ENCODE measurements at regions not wholly inside any gene's neighbourhood (a gene's known extent, or its start where the extent isn't known, plus 50 kb on each side); places are given as distances from the start of the nearest gene placed in this dataset.

DNA sequence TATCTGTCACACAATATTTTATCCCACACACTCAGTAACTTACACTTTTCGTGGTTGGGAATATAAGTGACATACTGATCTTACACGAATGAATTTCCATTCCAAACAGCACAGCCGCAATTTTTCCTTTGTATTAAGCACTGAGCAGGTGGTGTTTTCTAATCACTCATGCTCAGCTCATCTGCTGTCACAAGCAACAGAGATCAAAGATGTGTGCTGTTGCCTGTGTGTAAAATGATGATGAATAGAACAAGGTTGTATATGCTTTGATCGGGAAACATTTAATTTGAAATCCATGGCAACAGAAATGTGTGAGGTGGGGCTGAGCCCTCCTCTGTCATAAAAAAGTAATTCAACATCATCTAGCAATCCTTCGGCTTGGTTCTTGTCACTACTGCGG, 927.7 kb upstream of the MBL2 start:
- H3K4me1 ChIP-seq (ENCODE audit: insufficient read depth, low read length): no peaks in the 10 kb centered on the region
- H4K20me1 ChIP-seq (ENCODE audit: insufficient read depth, low read length): no peaks in the 10 kb centered on the region
- no peaks in the 10 kb centered on the region for H3K79me2 ChIP-seq (ENCODE audit: insufficient read depth, low read length)
- H3K9ac ChIP-seq (ENCODE audit: low read depth, low read length): no peak overlapping the region
- ATAC-seq (ENCODE audit: insufficient read depth, low read depth) (no peak), DNase-seq (no peak)
- H3K27ac ChIP-seq (ENCODE audit: low read length): no peak overlapping the region
- TF ChIP-seq CTCF (IDR thresholded peaks at IDR 0.05; ENCODE audit: borderline replicate concordance, extremely low read depth, low read length, poor library complexity, severe bottlenecking) (no peak), EZH2 (IDR thresholded peaks at IDR 0.05; ENCODE audit: borderline replicate concordance, low read depth, low read length, severe bottlenecking) (no peak)
- no peak overlapping the region for H2AFZ ChIP-seq (ENCODE audit: low read depth, low read length)
- H3K36me3 ChIP-seq (ENCODE audit: insufficient read depth, low read length): no peaks in the 10 kb centered on the region
- no peaks in the 10 kb centered on the region for H3K9me3 ChIP-seq (ENCODE audit: insufficient read depth, low read length, severe bottlenecking)
- H3K4me2 ChIP-seq (ENCODE audit: insufficient read depth, low read length): no peak overlapping the region
- H3K4me3 ChIP-seq (ENCODE audit: low read depth in 1 of 2, low read length in 2 of 2): no peak overlapping the region
- H3K27me3 ChIP-seq (ENCODE audit: insufficient read depth, low read length, poor library complexity): no peaks in the 10 kb centered on the region

DNA sequence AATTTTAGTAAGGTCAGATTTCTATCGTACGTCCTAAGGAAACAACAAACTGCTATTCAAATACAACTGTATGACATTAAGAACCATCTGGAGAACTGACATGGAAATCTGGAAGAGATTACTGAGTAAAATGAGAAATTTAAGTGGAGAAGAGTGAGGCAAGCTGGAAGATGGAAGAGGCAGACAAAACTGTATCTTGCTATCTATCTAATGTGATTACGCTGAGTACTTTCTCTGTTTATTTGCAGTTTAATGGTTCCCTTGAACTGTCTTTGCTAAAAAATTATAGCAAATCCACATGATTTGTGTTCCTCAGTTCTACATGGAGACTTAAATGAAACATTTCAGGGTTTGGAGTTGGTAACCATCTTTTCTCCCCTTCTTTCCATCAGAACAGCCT, 927.1 kb upstream of the MBL2 start:
- H3K9me3 ChIP-seq (ENCODE audit: insufficient read depth, low read length, severe bottlenecking): no peaks in the 10 kb centered on the region
- DNase-seq: no peak
- no peak for ATAC-seq (ENCODE audit: insufficient read depth, low read depth)
- H3K4me2 ChIP-seq (ENCODE audit: insufficient read depth, low read length): no peak overlapping the region
- H2AFZ ChIP-seq (ENCODE audit: low read depth, low read length): no peak overlapping the region
- no peaks in the 10 kb centered on the region for H3K27me3 ChIP-seq (ENCODE audit: insufficient read depth, low read length, poor library complexity)
- no peaks in the 10 kb centered on the region for H3K79me2 ChIP-seq (ENCODE audit: insufficient read depth, low read length)
- no peaks in the 10 kb centered on the region for H3K36me3 ChIP-seq (ENCODE audit: insufficient read depth, low read length)
- H3K4me3 ChIP-seq (ENCODE audit: low read depth in 1 of 2, low read length in 2 of 2): no peak overlapping the region
- no peak overlapping the region for H3K27ac ChIP-seq (ENCODE audit: low read length)
- H3K4me1 ChIP-seq (ENCODE audit: insufficient read depth, low read length): no peaks in the 10 kb centered on the region
- no peaks in the 10 kb centered on the region for H4K20me1 ChIP-seq (ENCODE audit: insufficient read depth, low read length)
- H3K9ac ChIP-seq (ENCODE audit: low read depth, low read length): no peak overlapping the region
- TF ChIP-seq CTCF (IDR thresholded peaks at IDR 0.05; ENCODE audit: borderline replicate concordance, extremely low read depth, low read length, poor library complexity, severe bottlenecking) (no peak), EZH2 (IDR thresholded peaks at IDR 0.05; ENCODE audit: borderline replicate concordance, low read depth, low read length, severe bottlenecking) (no peak)

GRCh38 chr10:53699231-53699630, 926.6 kb upstream of the MBL2 start:
- Histone ChIP-seq H3K9me3 (ENCODE audit: insufficient read depth, low read length, severe bottlenecking) (no peaks in the 10 kb centered on the region), H3K79me2 (ENCODE audit: insufficient read depth, low read length) (no peaks in the 10 kb centered on the region), H3K4me3 (ENCODE audit: low read depth in 1 of 2, low read length in 2 of 2) (no peak overlapping the region), H3K36me3 (ENCODE audit: insufficient read depth, low read length) (no peaks in the 10 kb centered on the region), H3K4me2 (ENCODE audit: insufficient read depth, low read length) (no peak overlapping the region), H3K4me1 (ENCODE audit: insufficient read depth, low read length) (no peaks in the 10 kb centered on the region), H4K20me1 (ENCODE audit: insufficient read depth, low read length) (no peaks in the 10 kb centered on the region), H2AFZ (ENCODE audit: low read depth, low read length) (no peak overlapping the region), H3K27me3 (ENCODE audit: insufficient read depth, low read length, poor library complexity) (no peaks in the 10 kb centered on the region), H3K9ac (ENCODE audit: low read depth, low read length) (no peak overlapping the region), H3K27ac (ENCODE audit: low read length) (no peak overlapping the region)
- no peak for ATAC-seq (ENCODE audit: insufficient read depth, low read depth)
- TF ChIP-seq EZH2 (IDR thresholded peaks at IDR 0.05; ENCODE audit: borderline replicate concordance, low read depth, low read length, severe bottlenecking) (no peak), CTCF (IDR thresholded peaks at IDR 0.05; ENCODE audit: borderline replicate concordance, extremely low read depth, low read length, poor library complexity, severe bottlenecking) (no peak)
- no peak for DNase-seq

GRCh38 chr10:53697038-53697437, 924.5 kb upstream of the MBL2 start:
- no peak for TF ChIP-seq CTCF (IDR thresholded peaks at IDR 0.05; ENCODE audit: borderline replicate concordance, extremely low read depth, low read length, poor library complexity, severe bottlenecking)
- no peak for TF ChIP-seq EZH2 (IDR thresholded peaks at IDR 0.05; ENCODE audit: borderline replicate concordance, low read depth, low read length, severe bottlenecking)
- no peaks in the 10 kb centered on the region for H4K20me1 ChIP-seq (ENCODE audit: insufficient read depth, low read length)
- H3K4me2 ChIP-seq (ENCODE audit: insufficient read depth, low read length): no peak overlapping the region
- H3K27ac ChIP-seq (ENCODE audit: low read length): no peak overlapping the region
- DNase-seq: no peak
- no peaks in the 10 kb centered on the region for H3K27me3 ChIP-seq (ENCODE audit: insufficient read depth, low read length, poor library complexity)
- H3K4me3 ChIP-seq (ENCODE audit: low read depth in 1 of 2, low read length in 2 of 2): no peak overlapping the region
- H3K79me2 ChIP-seq (ENCODE audit: insufficient read depth, low read length): no peaks in the 10 kb centered on the region
- ATAC-seq (ENCODE audit: insufficient read depth, low read depth): no peak
- H3K36me3 ChIP-seq (ENCODE audit: insufficient read depth, low read length): no peaks in the 10 kb centered on the region
- H3K9me3 ChIP-seq (ENCODE audit: insufficient read depth, low read length, severe bottlenecking): no peaks in the 10 kb centered on the region
- H3K9ac ChIP-seq (ENCODE audit: low read depth, low read length): no peak overlapping the region
- H2AFZ ChIP-seq (ENCODE audit: low read depth, low read length): no peak overlapping the region
- H3K4me1 ChIP-seq (ENCODE audit: insufficient read depth, low read length): no peaks in the 10 kb centered on the region
